ENCODE measurements at regions not wholly inside any gene's neighbourhood (a gene's known extent, or its start where the extent isn't known, plus 50 kb on each side); places are given as distances from the start of the nearest gene placed in this dataset.
"Not testable (repeated sequence)": the region's sequence is repeated elsewhere in the genome, so short reads cannot be mapped to it uniquely, and the experiment has no call there.

DNA sequence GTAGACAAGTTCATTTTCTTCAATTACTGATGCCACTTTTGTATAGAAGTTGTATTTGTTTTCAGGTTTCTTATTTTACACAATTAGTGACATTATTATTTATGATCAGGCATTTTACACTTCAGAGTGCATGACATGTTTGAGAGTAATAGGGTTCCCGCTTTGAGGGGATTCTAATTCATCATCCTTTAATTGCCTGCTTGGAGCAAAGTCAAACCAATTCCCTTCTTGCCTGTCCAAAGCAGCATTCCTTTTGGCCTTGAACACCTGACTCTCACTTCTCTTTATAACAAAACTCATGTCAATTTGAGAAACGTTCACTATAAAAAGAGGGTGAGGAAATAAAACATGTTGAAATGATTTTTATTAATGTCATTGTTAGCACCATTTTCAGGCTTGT lies 1149.4 kb downstream of the NXPH1 start:
- H3K27ac ChIP-seq: no peak overlapping the region
- H3K4me3 ChIP-seq: no peak overlapping the region
- 37 to 68% (median 52%) methylated on average over 2 of the region's 2 CpGs for WGBS, 5 donors
- DNase-seq: no peak
- intact Hi-C loops (cut with DNase I; ENCODE audit: low total_unique reads): no loop called here
- H3K36me3 ChIP-seq: no peaks in the 10 kb centered on the region
- TF ChIP-seq EP300 (IDR thresholded peaks at IDR 0.05): no peak
- TF ChIP-seq POLR2AphosphoS5 (IDR thresholded peaks at IDR 0.05): no peak
- no peak for TF ChIP-seq CTCF (IDR thresholded peaks at IDR 0.05)
- no peak for TF ChIP-seq POLR2A (IDR thresholded peaks at IDR 0.05)
- H3K9me3 ChIP-seq: no peaks in the 10 kb centered on the region
- no peaks in the 10 kb centered on the region for H3K4me1 ChIP-seq
- no peaks in the 10 kb centered on the region for H3K27me3 ChIP-seq

- no peaks in the 10 kb centered on the region for H3K4me1 ChIP-seq
- no peak overlapping the region for H3K4me3 ChIP-seq
- no peaks in the 10 kb centered on the region for H3K36me3 ChIP-seq
- no peak overlapping the region for H3K27ac ChIP-seq
- peaks cover 0 to 4% (median 0%) of the 10 kb centered on the region in 4 donors for H3K9me3 ChIP-seq
- intact Hi-C loops (cut with DNase I; ENCODE audit: low total_unique reads): no loop called here
- WGBS, 5 donors: 80 to 90% (median 83%) methylated on average over 2 of the region's 2 CpGs
- H3K27me3 ChIP-seq: no peaks in the 10 kb centered on the region
- DNase-seq: no peak
- TF ChIP-seq EP300 (IDR thresholded peaks at IDR 0.05) (no peak), POLR2A (IDR thresholded peaks at IDR 0.05) (no peak), CTCF (IDR thresholded peaks at IDR 0.05) (no peak), POLR2AphosphoS5 (IDR thresholded peaks at IDR 0.05) (no peak)
Observed at GRCh38 chr7:9598411-9598810, 1165.0 kb downstream of the NXPH1 start.

- TF ChIP-seq EP300 (IDR thresholded peaks at IDR 0.05) (no peak), POLR2A (IDR thresholded peaks at IDR 0.05) (no peak)
- Histone ChIP-seq H3K27me3 (no peaks in the 10 kb centered on the region), H3K36me3 (no peaks in the 10 kb centered on the region), H3K9me3 (peaks cover 0 to 4% (median 0%) of the 10 kb centered on the region in 4 donors), H3K27ac (no peak overlapping the region), H3K4me3 (no peak overlapping the region), H3K4me1 (no peaks in the 10 kb centered on the region)
- intact Hi-C loops (cut with DNase I; ENCODE audit: low total_unique reads): no loop called here
- 91 to 95% (median 91%) methylated on average over 2 of the region's 2 CpGs for WGBS, 5 donors
- no peak for DNase-seq
Observed at GRCh38 chr7:9600974-9601373, 1167.6 kb downstream of the NXPH1 start.

DNA sequence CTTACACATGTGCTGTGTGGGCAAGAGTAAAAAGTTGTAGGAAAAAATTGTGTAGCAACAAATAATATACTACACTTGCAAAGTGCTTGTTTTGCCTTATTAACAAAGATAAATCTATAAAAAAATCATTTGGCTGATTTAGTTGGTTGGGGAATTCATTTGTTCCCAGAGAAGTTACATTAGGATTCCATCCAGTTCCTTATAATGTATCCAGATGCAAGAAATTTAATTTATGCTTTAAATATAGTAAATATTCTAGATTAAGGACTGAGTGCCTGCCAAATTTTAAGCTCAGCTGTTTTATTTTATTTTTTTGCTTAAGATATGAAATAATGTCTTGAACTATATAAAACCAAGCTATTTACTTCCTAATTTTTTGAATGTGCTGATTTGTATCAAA lies 1169.9 kb downstream of the NXPH1 start:
- Histone ChIP-seq H3K9me3 (no peaks in the 10 kb centered on the region), H3K27me3 (no peaks in the 10 kb centered on the region), H3K27ac (no peak overlapping the region), H3K4me3 (no peak overlapping the region), H3K36me3 (no peaks in the 10 kb centered on the region), H3K4me1 (no peaks in the 10 kb centered on the region)
- peak in 1 of 2 donors; percentile 26 for DNase-seq
- TF ChIP-seq POLR2A (IDR thresholded peaks at IDR 0.05) (no peak), POLR2AphosphoS5 (IDR thresholded peaks at IDR 0.05) (no peak), EP300 (IDR thresholded peaks at IDR 0.05) (no peak), CTCF (IDR thresholded peaks at IDR 0.05) (no peak)
- intact Hi-C loops (cut with DNase I; ENCODE audit: low total_unique reads): no loop called here

GRCh38 chr7:9608560-9608959 lies 1175.2 kb downstream of the NXPH1 start:
- 51 to 76% (median 59%) methylated on average over 1 of the region's 1 CpG for WGBS, 5 donors
- Histone ChIP-seq H3K27me3 (no peaks in the 10 kb centered on the region), H3K27ac (no peak overlapping the region), H3K4me3 (no peak overlapping the region), H3K9me3 (no peaks in the 10 kb centered on the region), H3K4me1 (no peaks in the 10 kb centered on the region), H3K36me3 (no peaks in the 10 kb centered on the region)
- no peak for TF ChIP-seq POLR2A (IDR thresholded peaks at IDR 0.05)
- no peak for TF ChIP-seq POLR2AphosphoS5 (IDR thresholded peaks at IDR 0.05)
- no peak for TF ChIP-seq CTCF (IDR thresholded peaks at IDR 0.05)
- no peak for TF ChIP-seq EP300 (IDR thresholded peaks at IDR 0.05)
- DNase-seq: no peak
- intact Hi-C loops (cut with DNase I; ENCODE audit: low total_unique reads): no loop called here

DNA sequence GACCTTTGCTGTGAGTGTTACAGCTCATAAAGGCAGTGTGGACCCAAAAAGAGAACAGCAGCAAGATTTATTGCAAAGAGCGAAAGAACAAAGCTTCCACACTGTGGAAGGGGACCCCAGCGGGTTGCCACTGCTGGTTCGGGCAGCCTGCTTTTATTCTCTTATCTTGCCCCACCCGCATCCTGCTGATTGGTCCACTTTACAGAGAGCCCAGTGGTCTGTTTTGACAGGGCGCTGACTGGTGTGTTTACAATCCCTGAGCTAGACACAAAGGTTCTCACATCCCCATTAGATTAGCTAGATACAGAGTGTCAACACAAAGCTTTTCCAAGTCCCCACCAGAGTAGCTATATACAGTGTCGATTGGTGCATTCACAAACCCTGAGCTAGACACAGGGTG lies 1187.5 kb downstream of the NXPH1 start:
- peaks cover 0 to 27% (median 0%) of the 10 kb centered on the region in 4 donors for H3K9me3 ChIP-seq
- H3K4me3 ChIP-seq; H3K27me3 ChIP-seq; H3K4me1 ChIP-seq; intact Hi-C loops (cut with DNase I; ENCODE audit: low total_unique reads); DNase-seq; H3K36me3 ChIP-seq; H3K27ac ChIP-seq: not testable (repeated sequence)
- WGBS, 5 donors: 52 to 74% (median 65%) methylated on average over 6 of the region's 6 CpGs

- WGBS, 5 donors: 92 to 97% (median 95%) methylated on average over 26 to 44 of the region's 44 CpGs
Observed at GRCh38 chr7:9621306-9621902, 1188.0 kb downstream of the NXPH1 start.

More at GRCh38 chr7:9621306-9621902, 1188.0 kb downstream of the NXPH1 start:
- H3K4me1 ChIP-seq; H3K27ac ChIP-seq; H3K36me3 ChIP-seq; H3K27me3 ChIP-seq; H3K4me3 ChIP-seq; DNase-seq; intact Hi-C loops (cut with DNase I; ENCODE audit: low total_unique reads): not testable (repeated sequence)
- peaks cover 0 to 27% (median 0%) of the 10 kb centered on the region in 4 donors for H3K9me3 ChIP-seq
